GM19455 (cell line): ENCODE measurements at regions not wholly inside any gene's neighbourhood (a gene's known extent, or its start where the extent isn't known, plus 50 kb on each side); places are given as distances from the start of the nearest gene placed in this dataset.
A peak's percentile ranks its signal among the peaks of the same experiment; 100 is the strongest.

ENCODE experiments used
- ATAC-seq: cut with Tn5 transposase; IDR thresholded peaks from one replicate; pipeline ENCODE4 v1.9.1; 2021; ENCODE audit not compliant: unreplicated experiment

- ATAC-seq = no peak
These were observed 156.9 kb downstream of the CAND1 start for GRCh38 chr12:67426067-67426466.

- no peak for ATAC-seq
These were observed 158.2 kb downstream of the CAND1 start for GRCh38 chr12:67427336-67427735.

GRCh38 chr12:67428431-67428830 lies 159.3 kb downstream of the CAND1 start:
- ATAC-seq = no peak

GRCh38 chr12:67430708-67431335 lies 161.7 kb downstream of the CAND1 start:
- ATAC-seq = no peak

GRCh38 chr12:67431411-67432020 lies 162.4 kb downstream of the CAND1 start:
- no peak for ATAC-seq

- ATAC-seq = peak; percentile 68
These were observed 164.4 kb downstream of the CAND1 start for GRCh38 chr12:67433385-67434175.

GRCh38 chr12:67434671-67435370 lies 165.7 kb downstream of the CAND1 start:
- no peak for ATAC-seq

- ATAC-seq = no peak
These were observed 167.1 kb downstream of the CAND1 start for GRCh38 chr12:67436230-67436629.

GRCh38 chr12:67437011-67437410 lies 167.9 kb downstream of the CAND1 start:
- ATAC-seq = no peak

- ATAC-seq = no peak
These were observed 170.5 kb downstream of the CAND1 start for GRCh38 chr12:67439611-67440010.

- ATAC-seq = peak; percentile 93
These were observed 172.7 kb downstream of the CAND1 start for GRCh38 chr12:67441736-67442346.

- ATAC-seq = no peak
These were observed 173.2 kb downstream of the CAND1 start for GRCh38 chr12:67442347-67442841.

GRCh38 chr12:67442896-67443295 lies 173.7 kb downstream of the CAND1 start:
- no peak for ATAC-seq

GRCh38 chr12:67444542-67444941 lies 175.4 kb downstream of the CAND1 start:
- no peak for ATAC-seq

- no peak for ATAC-seq
These were observed 177.6 kb downstream of the CAND1 start for GRCh38 chr12:67446716-67447115.

GRCh38 chr12:67447180-67447579 lies 178.0 kb downstream of the CAND1 start:
- no peak for ATAC-seq

- ATAC-seq = peak; percentile 69
These were observed 180.5 kb downstream of the CAND1 start for GRCh38 chr12:67449591-67450052.

- no peak for ATAC-seq
These were observed 181.3 kb downstream of the CAND1 start for GRCh38 chr12:67450441-67450840.

- no peak for ATAC-seq
These were observed 182.0 kb downstream of the CAND1 start for GRCh38 chr12:67451206-67451605.

GRCh38 chr12:67452119-67452805 lies 183.1 kb downstream of the CAND1 start:
- ATAC-seq = peak; percentile 63
